Liver (tissue), 8 donors: ENCODE measurements at regions not wholly inside any gene's neighbourhood (a gene's known extent, or its start where the extent isn't known, plus 50 kb on each side); places are given as distances from the start of the nearest gene placed in this dataset.

Experiments used
- DNase-seq: peaks from one replicate; pipeline ENCODE4 v3.0.0-alpha.2; 2017; ENCODE audit warnings: low spot score
- H3K27ac ChIP-seq, 2 donors: one replicate each; pipeline ENCODE4 v1.7.0; 2013; ENCODE audit warnings: inconsistent platforms in 2 of 2, low read length in 2 of 2, control low read depth in 1 of 2, low read depth in 1 of 2, mild to moderate bottlenecking in 1 of 2
- H3K27me3 ChIP-seq, 4 donors: one replicate each; pipeline versions ENCODE4 v1.6.1 to v1.7.0; 2013; ENCODE audit warnings: low read length in 3 of 4, inconsistent platforms in 1 of 4, mild to moderate bottlenecking in 1 of 4, moderate library complexity in 1 of 4; ENCODE audit not compliant: control insufficient read depth in 4 of 4, insufficient read depth in 4 of 4
- H3K36me3 ChIP-seq, 4 donors: one replicate each; pipeline versions ENCODE4 v1.6.1 to v1.7.0; 2013; ENCODE audit warnings: low read length in 3 of 4, mild to moderate bottlenecking in 3 of 4, low read depth in 1 of 4, moderate library complexity in 1 of 4; ENCODE audit not compliant: control insufficient read depth in 4 of 4, insufficient read depth in 3 of 4
- H3K4me1 ChIP-seq, 4 donors: one replicate each; pipeline versions ENCODE4 v1.6.1 to v1.7.0; 2013; ENCODE audit warnings: low read length in 3 of 4, mild to moderate bottlenecking in 3 of 4, moderate library complexity in 1 of 4; ENCODE audit not compliant: control insufficient read depth in 4 of 4, insufficient read depth in 4 of 4
- H3K4me3 ChIP-seq, 3 donors: one replicate each; pipeline versions ENCODE4 v1.6.1 to v1.7.0; 2013; ENCODE audit warnings: low read length in 3 of 3, control low read depth in 1 of 3, low read depth in 1 of 3, mild to moderate bottlenecking in 1 of 3
- H3K9ac ChIP-seq, 2 donors: one replicate each; pipeline ENCODE4 v1.7.0; 2013; ENCODE audit warnings: low read length in 2 of 2, mild to moderate bottlenecking in 2 of 2, moderate library complexity in 2 of 2, control low read depth in 1 of 2, low read depth in 1 of 2
- H3K9me3 ChIP-seq, 4 donors: one replicate each; pipeline versions ENCODE4 v1.6.1 to v1.7.0; 2013; ENCODE audit warnings: low read length in 3 of 4; ENCODE audit not compliant: control insufficient read depth in 4 of 4
- EGR1 ChIP-seq, 2 donors: IDR thresholded peaks; 2 replicates each; pipeline ENCODE4 v1.6.1; 2016 to 2018; ENCODE audit warnings: antibody characterized with exemption in 2 of 2, low read depth in 2 of 2
- HNF4A ChIP-seq, 2 donors: conservative IDR thresholded peaks; 2 replicates each; pipeline ENCODE4 v1.6.1; 2016; ENCODE audit warnings: antibody characterized with exemption in 2 of 2, mild to moderate bottlenecking in 2 of 2
- HNF4G ChIP-seq: IDR thresholded peaks from 2 replicates; pipeline ENCODE4 v1.6.1; 2016; ENCODE audit warnings: antibody characterized with exemption
- JUND ChIP-seq, 2 donors: IDR thresholded peaks; 2 replicates each; pipeline ENCODE4 v1.6.1; 2016; ENCODE audit warnings: antibody characterized with exemption in 2 of 2
- MAX ChIP-seq: IDR thresholded peaks from 2 replicates; pipeline ENCODE4 v1.6.1; 2016; ENCODE audit warnings: antibody characterized with exemption
- NR2F2 ChIP-seq: IDR thresholded peaks from 2 replicates; pipeline ENCODE4 v1.6.1; 2016; ENCODE audit warnings: antibody characterized with exemption
- RAD21 ChIP-seq, 2 donors: IDR thresholded peaks; 2 replicates each; pipeline ENCODE4 v1.6.1; 2016; ENCODE audit warnings: antibody characterized with exemption in 2 of 2, mild to moderate bottlenecking in 2 of 2
- RXRA ChIP-seq, 2 donors: IDR thresholded peaks; 2 replicates each; pipeline ENCODE4 v1.6.1; 2017 to 2018; ENCODE audit warnings: antibody characterized with exemption in 2 of 2, mild to moderate bottlenecking in 1 of 2
- SP1 ChIP-seq: IDR thresholded peaks from 2 replicates; pipeline ENCODE4 v1.6.1; 2018; ENCODE audit warnings: antibody characterized with exemption, mild to moderate bottlenecking
- TAF1 ChIP-seq: conservative IDR thresholded peaks from 2 replicates; pipeline ENCODE4 v1.6.1; 2016; ENCODE audit warnings: antibody characterized with exemption, mild to moderate bottlenecking
- YY1 ChIP-seq: IDR thresholded peaks from 2 replicates; pipeline ENCODE4 v1.6.1; 2016; ENCODE audit warnings: antibody characterized with exemption, mild to moderate bottlenecking
- ZBTB33 ChIP-seq: IDR thresholded peaks from 2 replicates; pipeline ENCODE4 v1.6.1; 2016; ENCODE audit warnings: antibody characterized with exemption
- WGBS: extraction: QIAGEN DNeasy Blood & Tissue Kit; methylation state at CpG from one replicate; pipeline ENCODE4 v1.1.7; 2013; 5-methylcytosine and 5-hydroxymethylcytosine counted together
- TF ChIP-seq, protein P1 (sequence below): IDR thresholded peaks from 2 replicates; pipeline ENCODE4 v1.6.1; 2016; ENCODE audit warnings: antibody characterized with exemption, mild to moderate bottlenecking
- TF ChIP-seq, protein P2 (sequence below): IDR thresholded peaks from 2 replicates; pipeline ENCODE4 v1.6.1; 2016; ENCODE audit warnings: antibody characterized with exemption
- TF ChIP-seq, protein P3 (sequence below): fragments of 150-350 bp; IDR thresholded peaks from 2 replicates; pipeline ENCODE4 v1.5.1; 2017; ENCODE audit warnings: improper control_type of control experiment, low read depth, low read length; ENCODE audit not compliant: missing input control
- donor health status: healthy.
- donor health status: healthy.
- donor health status: healthy.
- donor health status: healthy.
- donor health status: healthy.

- Histone ChIP-seq H3K4me1 (peaks cover 6 to 21% (median 14%) of the 10 kb centered on the region in 4 donors), H3K36me3 (no peaks in the 10 kb centered on the region), H3K4me3 (no peak overlapping the region), H3K27ac (no peak overlapping the region), H3K9ac (no peak overlapping the region), H3K27me3 (no peaks in the 10 kb centered on the region), H3K9me3 (no peaks in the 10 kb centered on the region)
- DNase-seq, result no peak
- TF ChIP-seq RAD21 (IDR thresholded peaks at IDR 0.05) (peak; percentile 45 to 51), HNF4A (conservative IDR thresholded peaks at IDR 0.05) (no peak)
- WGBS, result 79% methylated on average over 11 of the region's 11 CpGs
Observed at GRCh38 chr2:111618978-111619902, 264.8 kb downstream of the ANAPC1 start.

DNA sequence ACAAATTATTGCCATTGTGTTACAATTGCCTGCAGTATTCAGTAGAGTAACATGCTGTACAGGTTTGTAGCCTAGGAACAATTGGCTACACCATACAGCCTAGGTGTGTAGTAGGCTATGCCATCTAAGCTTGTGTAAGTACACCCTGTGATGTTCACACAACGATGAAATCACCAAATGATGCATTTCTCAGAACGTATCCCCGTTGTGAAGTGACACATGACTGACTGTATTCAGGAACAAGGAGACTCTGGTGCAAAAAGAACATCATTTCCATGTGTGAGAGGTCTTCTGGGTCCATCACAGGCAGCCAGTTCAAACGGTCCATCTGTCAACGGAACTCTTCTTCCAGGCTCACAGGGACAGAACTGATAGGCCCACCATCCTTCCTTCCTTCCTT, 263.7 kb downstream of the ANAPC1 start:
- Histone ChIP-seq H3K9ac (no peak overlapping the region), H3K27me3 (no peaks in the 10 kb centered on the region), H3K36me3 (no peaks in the 10 kb centered on the region), H3K4me3 (no peak overlapping the region), H3K27ac (no peak overlapping the region), H3K4me1 (peaks cover 6 to 27% (median 16%) of the 10 kb centered on the region in 4 donors), H3K9me3 (no peaks in the 10 kb centered on the region)
- TF ChIP-seq HNF4G (no peak), EGR1 (IDR thresholded peaks at IDR 0.05; ENCODE audit: low read depth in 2 of 2) (no peak), RXRA (IDR thresholded peaks at IDR 0.05) (no peak), YY1 (no peak)
- TF ChIP-seq, protein P1, sequence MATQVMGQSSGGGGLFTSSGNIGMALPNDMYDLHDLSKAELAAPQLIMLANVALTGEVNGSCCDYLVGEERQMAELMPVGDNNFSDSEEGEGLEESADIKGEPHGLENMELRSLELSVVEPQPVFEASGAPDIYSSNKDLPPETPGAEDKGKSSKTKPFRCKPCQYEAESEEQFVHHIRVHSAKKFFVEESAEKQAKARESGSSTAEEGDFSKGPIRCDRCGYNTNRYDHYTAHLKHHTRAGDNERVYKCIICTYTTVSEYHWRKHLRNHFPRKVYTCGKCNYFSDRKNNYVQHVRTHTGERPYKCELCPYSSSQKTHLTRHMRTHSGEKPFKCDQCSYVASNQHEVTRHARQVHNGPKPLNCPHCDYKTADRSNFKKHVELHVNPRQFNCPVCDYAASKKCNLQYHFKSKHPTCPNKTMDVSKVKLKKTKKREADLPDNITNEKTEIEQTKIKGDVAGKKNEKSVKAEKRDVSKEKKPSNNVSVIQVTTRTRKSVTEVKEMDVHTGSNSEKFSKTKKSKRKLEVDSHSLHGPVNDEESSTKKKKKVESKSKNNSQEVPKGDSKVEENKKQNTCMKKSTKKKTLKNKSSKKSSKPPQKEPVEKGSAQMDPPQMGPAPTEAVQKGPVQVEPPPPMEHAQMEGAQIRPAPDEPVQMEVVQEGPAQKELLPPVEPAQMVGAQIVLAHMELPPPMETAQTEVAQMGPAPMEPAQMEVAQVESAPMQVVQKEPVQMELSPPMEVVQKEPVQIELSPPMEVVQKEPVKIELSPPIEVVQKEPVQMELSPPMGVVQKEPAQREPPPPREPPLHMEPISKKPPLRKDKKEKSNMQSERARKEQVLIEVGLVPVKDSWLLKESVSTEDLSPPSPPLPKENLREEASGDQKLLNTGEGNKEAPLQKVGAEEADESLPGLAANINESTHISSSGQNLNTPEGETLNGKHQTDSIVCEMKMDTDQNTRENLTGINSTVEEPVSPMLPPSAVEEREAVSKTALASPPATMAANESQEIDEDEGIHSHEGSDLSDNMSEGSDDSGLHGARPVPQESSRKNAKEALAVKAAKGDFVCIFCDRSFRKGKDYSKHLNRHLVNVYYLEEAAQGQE, result no peak
- no peak for DNase-seq
- WGBS, result 81% methylated on average over 5 of the region's 5 CpGs

- H3K27ac ChIP-seq, result no peak overlapping the region
Observed at GRCh38 chr2:111622859-111623258, 261.1 kb downstream of the ANAPC1 start.

More at GRCh38 chr2:111622859-111623258, 261.1 kb downstream of the ANAPC1 start:
- H3K36me3 ChIP-seq, result no peaks in the 10 kb centered on the region
- no peaks in the 10 kb centered on the region for H3K27me3 ChIP-seq
- TF ChIP-seq NR2F2 (no peak), YY1 (no peak), TAF1 (no peak), SP1 (no peak), RXRA (IDR thresholded peaks at IDR 0.05) (no peak), JUND (IDR thresholded peaks at IDR 0.05) (no peak), MAX (no peak), EGR1 (IDR thresholded peaks at IDR 0.05; ENCODE audit: low read depth in 2 of 2) (no peak), ZBTB33 (no peak)
- TF ChIP-seq, protein P2, sequence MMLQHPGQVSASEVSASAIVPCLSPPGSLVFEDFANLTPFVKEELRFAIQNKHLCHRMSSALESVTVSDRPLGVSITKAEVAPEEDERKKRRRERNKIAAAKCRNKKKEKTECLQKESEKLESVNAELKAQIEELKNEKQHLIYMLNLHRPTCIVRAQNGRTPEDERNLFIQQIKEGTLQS, result no peak
- TF ChIP-seq, protein P3, sequence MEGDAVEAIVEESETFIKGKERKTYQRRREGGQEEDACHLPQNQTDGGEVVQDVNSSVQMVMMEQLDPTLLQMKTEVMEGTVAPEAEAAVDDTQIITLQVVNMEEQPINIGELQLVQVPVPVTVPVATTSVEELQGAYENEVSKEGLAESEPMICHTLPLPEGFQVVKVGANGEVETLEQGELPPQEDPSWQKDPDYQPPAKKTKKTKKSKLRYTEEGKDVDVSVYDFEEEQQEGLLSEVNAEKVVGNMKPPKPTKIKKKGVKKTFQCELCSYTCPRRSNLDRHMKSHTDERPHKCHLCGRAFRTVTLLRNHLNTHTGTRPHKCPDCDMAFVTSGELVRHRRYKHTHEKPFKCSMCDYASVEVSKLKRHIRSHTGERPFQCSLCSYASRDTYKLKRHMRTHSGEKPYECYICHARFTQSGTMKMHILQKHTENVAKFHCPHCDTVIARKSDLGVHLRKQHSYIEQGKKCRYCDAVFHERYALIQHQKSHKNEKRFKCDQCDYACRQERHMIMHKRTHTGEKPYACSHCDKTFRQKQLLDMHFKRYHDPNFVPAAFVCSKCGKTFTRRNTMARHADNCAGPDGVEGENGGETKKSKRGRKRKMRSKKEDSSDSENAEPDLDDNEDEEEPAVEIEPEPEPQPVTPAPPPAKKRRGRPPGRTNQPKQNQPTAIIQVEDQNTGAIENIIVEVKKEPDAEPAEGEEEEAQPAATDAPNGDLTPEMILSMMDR, result no peak
- TF ChIP-seq, protein P1, result no peak
- H3K4me1 ChIP-seq, result peaks cover 3 to 14% (median 9%) of the 10 kb centered on the region in 4 donors
- no peak overlapping the region for H3K4me3 ChIP-seq
- WGBS, result 96% methylated on average over 3 of the region's 3 CpGs
- no peak overlapping the region for H3K9ac ChIP-seq
- DNase-seq, result no peak
- no peaks in the 10 kb centered on the region for H3K9me3 ChIP-seq
